Endothelial cell (in vitro differentiated cells): ENCODE measurements at regions not wholly inside any gene's neighbourhood (a gene's known extent, or its start where the extent isn't known, plus 50 kb on each side); places are given as distances from the start of the nearest gene placed in this dataset.

Experiments used
- DNase-seq: peaks from one replicate; pipeline ENCODE4 v3.0.0; 2021; ENCODE audit warnings: low spot score
- H3K27ac Mint-ChIP-seq: one replicate; pipeline ENCODE4 v1.8.0; 2021; ENCODE audit warnings: mixed read lengths, inconsistent platforms; ENCODE audit not compliant: unreplicated experiment
- H3K27me3 Mint-ChIP-seq: one replicate; pipeline ENCODE4 v1.8.0; 2021; ENCODE audit warnings: mild to moderate bottlenecking, moderate library complexity, mixed read lengths, inconsistent platforms; ENCODE audit not compliant: unreplicated experiment
- H3K36me3 Mint-ChIP-seq: one replicate; pipeline ENCODE4 v1.8.0; 2021; ENCODE audit warnings: mild to moderate bottlenecking, low read depth, mixed read lengths, inconsistent platforms; ENCODE audit not compliant: unreplicated experiment
- H3K4me1 Mint-ChIP-seq: one replicate; pipeline ENCODE4 v1.8.0; 2021; ENCODE audit warnings: mild to moderate bottlenecking, mixed read lengths, inconsistent platforms; ENCODE audit not compliant: unreplicated experiment
- H3K4me3 Mint-ChIP-seq: one replicate; pipeline ENCODE4 v1.8.0; 2021; ENCODE audit warnings: mild to moderate bottlenecking, mixed read lengths, inconsistent platforms; ENCODE audit not compliant: unreplicated experiment
- H3K9me3 Mint-ChIP-seq: one replicate; pipeline ENCODE4 v1.8.0; 2021; ENCODE audit warnings: mixed read lengths, inconsistent platforms; ENCODE audit not compliant: unreplicated experiment
- TF ChIP-seq, protein P1 (sequence below): fragments of 200-600 bp; sonication (generic); IDR thresholded peaks from one replicate; pipeline ENCODE4 v1.5.0; 2021; ENCODE audit warnings: antibody characterized with exemption; ENCODE audit not compliant: unreplicated experiment

DNA sequence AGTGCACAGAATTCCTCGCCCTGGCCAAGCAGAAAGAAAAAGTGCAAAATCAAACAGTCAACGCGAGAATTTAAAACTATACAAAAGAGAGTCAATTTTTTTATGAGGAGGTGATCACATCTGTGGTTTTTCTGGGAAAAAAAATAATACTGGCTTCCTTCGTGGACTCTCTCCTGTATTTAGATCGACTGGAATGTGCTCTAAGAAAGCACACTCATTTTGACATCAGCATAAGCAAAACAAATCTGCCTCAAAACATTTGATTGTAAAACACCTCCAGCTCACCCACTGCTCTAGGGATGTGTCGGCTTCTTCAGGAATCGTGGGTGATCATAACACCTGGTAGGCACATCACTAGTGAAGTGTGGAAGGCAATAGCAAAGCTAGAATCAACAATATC, 417.4 kb upstream of the FAT1 start:
- TF ChIP-seq, protein P1, sequence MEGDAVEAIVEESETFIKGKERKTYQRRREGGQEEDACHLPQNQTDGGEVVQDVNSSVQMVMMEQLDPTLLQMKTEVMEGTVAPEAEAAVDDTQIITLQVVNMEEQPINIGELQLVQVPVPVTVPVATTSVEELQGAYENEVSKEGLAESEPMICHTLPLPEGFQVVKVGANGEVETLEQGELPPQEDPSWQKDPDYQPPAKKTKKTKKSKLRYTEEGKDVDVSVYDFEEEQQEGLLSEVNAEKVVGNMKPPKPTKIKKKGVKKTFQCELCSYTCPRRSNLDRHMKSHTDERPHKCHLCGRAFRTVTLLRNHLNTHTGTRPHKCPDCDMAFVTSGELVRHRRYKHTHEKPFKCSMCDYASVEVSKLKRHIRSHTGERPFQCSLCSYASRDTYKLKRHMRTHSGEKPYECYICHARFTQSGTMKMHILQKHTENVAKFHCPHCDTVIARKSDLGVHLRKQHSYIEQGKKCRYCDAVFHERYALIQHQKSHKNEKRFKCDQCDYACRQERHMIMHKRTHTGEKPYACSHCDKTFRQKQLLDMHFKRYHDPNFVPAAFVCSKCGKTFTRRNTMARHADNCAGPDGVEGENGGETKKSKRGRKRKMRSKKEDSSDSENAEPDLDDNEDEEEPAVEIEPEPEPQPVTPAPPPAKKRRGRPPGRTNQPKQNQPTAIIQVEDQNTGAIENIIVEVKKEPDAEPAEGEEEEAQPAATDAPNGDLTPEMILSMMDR = no peak
- no peaks in the 10 kb centered on the region for H3K36me3 Mint-ChIP-seq
- no peak overlapping the region for H3K4me3 Mint-ChIP-seq
- H3K4me1 Mint-ChIP-seq = no peaks in the 10 kb centered on the region
- no peaks in the 10 kb centered on the region for H3K9me3 Mint-ChIP-seq
- H3K27me3 Mint-ChIP-seq = no peaks in the 10 kb centered on the region
- no peak for DNase-seq
- H3K27ac Mint-ChIP-seq = no peak overlapping the region

DNA sequence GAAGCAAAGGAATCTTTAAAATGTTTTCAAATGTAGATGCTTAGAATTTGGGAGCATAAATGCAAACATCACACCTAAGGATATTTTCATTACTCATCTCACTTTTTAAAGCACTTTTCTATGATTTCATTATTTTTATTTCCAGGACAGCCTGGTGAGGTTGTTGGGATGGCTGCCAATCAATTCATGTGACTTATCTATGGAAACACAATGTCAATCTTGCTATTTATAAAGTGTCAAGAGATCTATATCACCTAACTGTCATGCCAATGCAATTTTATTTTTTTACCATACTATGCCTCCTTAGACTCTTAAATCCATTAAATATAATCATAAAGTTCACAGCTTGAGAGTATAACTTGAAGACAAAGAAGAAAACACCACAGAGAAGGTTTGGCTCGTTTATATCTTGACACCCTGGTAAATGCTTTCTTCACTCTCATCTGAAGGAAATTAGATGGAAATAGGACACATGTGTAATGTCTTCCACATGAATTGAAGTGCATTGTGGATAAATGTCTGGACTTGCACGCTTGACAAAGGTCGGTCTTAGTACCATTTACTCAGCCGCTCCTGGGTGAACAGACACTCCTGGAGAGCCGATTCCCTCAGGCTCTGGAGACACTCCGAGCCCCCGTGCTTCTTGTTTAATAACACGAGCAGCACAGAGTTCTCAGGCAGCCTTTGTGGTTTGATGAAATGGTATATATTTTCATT, 425.7 kb upstream of the FAT1 start:
- Mint-ChIP-seq H3K4me1 (no peaks in the 10 kb centered on the region), H3K36me3 (no peaks in the 10 kb centered on the region), H3K4me3 (no peak overlapping the region), H3K9me3 (no peaks in the 10 kb centered on the region), H3K27me3 (no peaks in the 10 kb centered on the region), H3K27ac (no peak overlapping the region)
- TF ChIP-seq, protein P1 = no peak
- DNase-seq = no peak

DNA sequence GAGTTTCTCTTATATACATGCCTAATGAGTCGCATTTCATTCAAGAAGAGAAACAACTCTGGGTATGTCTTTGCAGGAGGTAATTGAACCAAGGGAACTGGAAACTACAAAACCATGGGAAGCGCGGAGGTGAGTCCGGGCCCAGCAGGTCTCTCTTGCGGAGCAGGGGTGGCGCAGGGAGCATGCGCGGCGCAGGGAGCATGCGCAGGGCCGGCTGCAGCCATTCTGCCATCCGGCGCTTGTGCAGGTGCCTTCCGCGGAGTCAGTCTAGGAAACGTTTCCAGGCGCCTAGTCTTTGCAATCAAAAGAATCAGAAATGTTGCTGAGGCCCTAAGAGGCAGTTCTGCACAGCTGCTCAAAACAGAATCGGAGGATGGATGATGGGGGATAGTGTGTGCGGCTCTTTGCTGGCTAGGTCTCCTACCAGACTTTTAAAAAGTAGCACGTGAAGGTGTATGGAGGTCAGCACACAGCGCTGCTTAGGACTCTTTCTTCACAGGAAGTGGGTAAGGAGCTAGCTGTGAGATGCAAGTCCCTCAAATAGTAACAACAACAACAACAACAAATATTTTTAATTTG, 433.8 kb upstream of the FAT1 start:
- Mint-ChIP-seq H3K9me3 (no peaks in the 10 kb centered on the region), H3K27ac (no peak overlapping the region), H3K36me3 (peaks cover 4% of the 10 kb centered on the region), H3K27me3 (peaks cover 1% of the 10 kb centered on the region), H3K4me1 (no peaks in the 10 kb centered on the region), H3K4me3 (no peak overlapping the region)
- no peak for DNase-seq
- TF ChIP-seq, protein P1 = no peak

DNA sequence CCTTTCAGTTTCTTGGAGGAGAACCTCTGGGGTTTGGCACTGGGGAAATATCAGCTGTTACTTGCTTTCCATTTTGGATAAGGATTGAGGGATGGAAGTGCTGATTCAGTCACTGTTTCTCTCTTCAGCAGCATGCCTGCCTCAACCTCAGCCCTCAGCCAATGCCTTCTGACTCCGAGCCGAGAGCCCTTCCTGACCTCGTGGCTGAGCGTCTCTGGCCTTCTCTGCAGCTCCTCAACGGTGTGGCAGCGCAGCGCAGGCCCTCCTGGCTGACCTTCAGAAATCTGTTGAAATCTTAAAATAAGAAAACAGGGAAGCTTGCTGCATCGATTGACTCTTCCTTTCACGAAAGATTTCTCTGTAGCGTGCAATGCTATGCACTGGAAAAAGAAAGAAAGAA, 434.3 kb upstream of the FAT1 start:
- DNase-seq = no peak
- TF ChIP-seq, protein P1 = no peak
- Mint-ChIP-seq H3K27me3 (peaks cover 1% of the 10 kb centered on the region), H3K4me3 (no peak overlapping the region), H3K4me1 (no peaks in the 10 kb centered on the region), H3K36me3 (peaks cover 4% of the 10 kb centered on the region), H3K27ac (no peak overlapping the region), H3K9me3 (no peaks in the 10 kb centered on the region)

DNA sequence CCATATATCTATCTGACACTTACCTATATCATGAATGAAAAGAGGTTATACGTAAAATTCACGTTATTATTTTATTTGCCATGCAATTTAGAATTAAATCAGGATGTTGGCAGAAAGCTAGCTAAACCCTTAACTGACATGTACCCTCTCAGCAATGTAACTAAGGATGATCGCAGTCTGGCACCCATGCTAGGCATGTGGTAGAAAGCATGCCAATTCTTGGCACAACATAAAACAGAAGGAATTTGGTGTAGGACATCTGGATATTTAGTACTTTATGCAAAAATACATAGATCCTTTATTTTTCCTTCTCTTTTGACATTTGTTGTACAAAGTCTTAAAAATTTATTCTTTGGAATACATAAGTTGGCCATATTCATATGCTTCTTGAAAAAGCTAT, 436.8 kb upstream of the FAT1 start:
- no peaks in the 10 kb centered on the region for H3K4me1 Mint-ChIP-seq
- TF ChIP-seq, protein P1 = no peak

More for the DNA sequence above, 436.8 kb upstream of the FAT1 start:
- Mint-ChIP-seq H3K27ac (no peak overlapping the region), H3K36me3 (peaks cover 4% of the 10 kb centered on the region), H3K9me3 (no peaks in the 10 kb centered on the region), H3K4me3 (no peak overlapping the region), H3K27me3 (peaks cover 1% of the 10 kb centered on the region)
- DNase-seq = no peak
